K562 (cell line): ENCODE measurements at regions not wholly inside any gene's neighbourhood (a gene's known extent, or its start where the extent isn't known, plus 50 kb on each side); places are given as distances from the start of the nearest gene placed in this dataset.

Source experiments
- ARID2 ChIP-seq: fragments of 450-650 bp; IDR thresholded peaks from 2 replicates; pipeline ENCODE4 v1.6.1; 2017; ENCODE audit warnings: antibody characterized with exemption, mild to moderate bottlenecking
- EZH2 ChIP-seq: IDR thresholded peaks from 2 replicates; pipeline ENCODE4 v1.6.1; 2012; ENCODE audit warnings: low read depth, mild to moderate bottlenecking, inconsistent platforms, low read length, borderline replicate concordance
- FOS ChIP-seq: IDR thresholded peaks from 3 replicates; pipeline ENCODE4 v1.6.1; 2011; ENCODE audit not compliant: insufficient read length; ENCODE audit errors: extremely low read depth
- MAFG ChIP-seq: fragments of 450-650 bp; conservative IDR thresholded peaks from 2 replicates; pipeline ENCODE4 v1.6.1; 2016; ENCODE audit warnings: missing genetic modification characterization, missing compliant biosample characterization
- POLR2A ChIP-seq: fragments of 450-650 bp; conservative IDR thresholded peaks from 2 replicates; pipeline ENCODE4 v1.6.1; 2016
- RAD21 ChIP-seq, 2 experiments: fragments of 250-450 bp in 1 of 2; fragments of 450-650 bp in 1 of 2; sonication (Bioruptor Pico) in 1 of 2; formaldehyde crosslinking in 1 of 2; IDR thresholded peaks in 1 of 2; conservative IDR thresholded peaks in 1 of 2; 2 replicates each; pipeline versions ENCODE4 v1.4.0 to v1.8.0; 2020 to 2022; ENCODE audit warnings: mild to moderate bottlenecking in 2 of 2, moderate library complexity in 1 of 2
- TEAD1 ChIP-seq, 2 experiments: fragments of 450-650 bp in 1 of 2; sonication (generic) in 1 of 2; formaldehyde crosslinking; IDR thresholded peaks; 2 replicates each; pipeline versions ENCODE4 v1.4.0 to v1.8.0; 2020 to 2022; ENCODE audit warnings: mild to moderate bottlenecking in 2 of 2, missing genetic modification reagents in 1 of 2
- ZNF668 ChIP-seq: fragments of 250-450 bp; sonication (Bioruptor Pico); IDR thresholded peaks from 2 replicates; pipeline ENCODE4 v1.8.0; 2022; ENCODE audit warnings: mild to moderate bottlenecking, inconsistent platforms
- TF ChIP-seq, protein P1 (sequence below), 3 experiments: IDR thresholded peaks in 2 of 3; conservative IDR thresholded peaks in 1 of 3; 2 replicates each; pipeline ENCODE4 v1.5.1; 2011 to 2012; ENCODE audit warnings: low read length in 3 of 3, mild to moderate bottlenecking in 3 of 3, control low read depth in 2 of 3, improper control_type of control experiment in 1 of 3, inconsistent platforms in 1 of 3, low read depth in 1 of 3, mixed read lengths in 1 of 3, moderate library complexity in 1 of 3; ENCODE audit not compliant: insufficient read depth in 2 of 3

DNA sequence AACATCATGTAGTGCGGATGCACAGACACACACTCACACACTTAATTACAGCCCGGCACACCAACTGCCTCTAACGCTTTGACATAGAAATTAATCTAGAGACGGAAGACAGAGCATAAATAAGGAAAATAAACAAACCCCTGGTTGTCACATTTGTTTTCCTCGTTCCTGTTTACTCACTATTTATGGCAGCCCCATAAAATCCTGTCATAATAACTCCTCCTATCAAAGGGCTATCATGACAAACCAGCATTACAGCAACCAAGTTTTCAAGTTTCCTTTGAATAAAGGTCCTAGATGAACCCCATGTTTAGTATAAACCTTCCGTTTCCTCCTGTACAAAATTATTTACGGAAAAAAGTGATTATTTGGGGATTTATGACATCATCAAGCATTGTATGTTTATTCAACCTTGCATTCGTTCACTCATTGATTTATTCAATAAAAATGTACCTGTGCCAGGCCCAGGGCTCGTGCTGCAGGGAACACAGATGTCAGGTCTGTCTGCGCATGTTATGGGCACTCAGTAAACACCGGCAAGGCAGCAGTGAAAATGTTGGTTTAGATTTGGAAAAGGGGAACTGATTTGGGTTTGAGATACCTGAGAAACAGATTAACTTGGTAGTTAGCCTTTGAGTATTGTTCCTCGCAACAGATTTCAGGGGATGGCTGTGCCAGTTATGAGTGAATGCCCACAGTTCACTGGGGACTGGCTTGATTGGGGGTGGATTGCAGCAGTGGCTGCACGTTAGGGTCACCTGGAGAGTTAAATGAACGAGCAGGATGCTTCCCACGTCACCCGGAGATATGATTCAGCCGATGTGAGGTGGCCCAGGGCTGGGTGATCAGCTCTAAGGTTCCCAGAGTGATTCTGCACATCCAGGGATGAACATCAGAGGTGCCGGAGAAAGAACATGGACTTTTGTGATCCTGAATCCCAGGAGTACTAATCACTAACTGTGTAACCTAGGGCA, 295.3 kb upstream of the FOXQ1 start:
- TF ChIP-seq FOS (no peak), ZNF668 (CRISPR knock-in tag) (no peak), POLR2A (no peak), ARID2 (no peak), RAD21 (CRISPR knock-in tag; conservative IDR thresholded peaks at IDR 0.05 in 1 of 2, IDR thresholded peaks at IDR 0.05 in 1 of 2) (no peak), MAFG (tag) (no peak), EZH2 (no peak), TEAD1 (CRISPR knock-in tag; IDR thresholded peaks at IDR 0.05) (no peak)
- TF ChIP-seq, protein P1, sequence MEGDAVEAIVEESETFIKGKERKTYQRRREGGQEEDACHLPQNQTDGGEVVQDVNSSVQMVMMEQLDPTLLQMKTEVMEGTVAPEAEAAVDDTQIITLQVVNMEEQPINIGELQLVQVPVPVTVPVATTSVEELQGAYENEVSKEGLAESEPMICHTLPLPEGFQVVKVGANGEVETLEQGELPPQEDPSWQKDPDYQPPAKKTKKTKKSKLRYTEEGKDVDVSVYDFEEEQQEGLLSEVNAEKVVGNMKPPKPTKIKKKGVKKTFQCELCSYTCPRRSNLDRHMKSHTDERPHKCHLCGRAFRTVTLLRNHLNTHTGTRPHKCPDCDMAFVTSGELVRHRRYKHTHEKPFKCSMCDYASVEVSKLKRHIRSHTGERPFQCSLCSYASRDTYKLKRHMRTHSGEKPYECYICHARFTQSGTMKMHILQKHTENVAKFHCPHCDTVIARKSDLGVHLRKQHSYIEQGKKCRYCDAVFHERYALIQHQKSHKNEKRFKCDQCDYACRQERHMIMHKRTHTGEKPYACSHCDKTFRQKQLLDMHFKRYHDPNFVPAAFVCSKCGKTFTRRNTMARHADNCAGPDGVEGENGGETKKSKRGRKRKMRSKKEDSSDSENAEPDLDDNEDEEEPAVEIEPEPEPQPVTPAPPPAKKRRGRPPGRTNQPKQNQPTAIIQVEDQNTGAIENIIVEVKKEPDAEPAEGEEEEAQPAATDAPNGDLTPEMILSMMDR (IDR thresholded peaks at IDR 0.05 in 2 of 3, conservative IDR thresholded peaks at IDR 0.05 in 1 of 3; ENCODE audit: insufficient read depth in 2 of 3, low read depth in 1 of 3, low read length in 3 of 3), result no peak
